ENCODE measurements at regions not wholly inside any gene's neighbourhood (a gene's known extent, or its start where the extent isn't known, plus 50 kb on each side); places are given as distances from the start of the nearest gene placed in this dataset.

DNA sequence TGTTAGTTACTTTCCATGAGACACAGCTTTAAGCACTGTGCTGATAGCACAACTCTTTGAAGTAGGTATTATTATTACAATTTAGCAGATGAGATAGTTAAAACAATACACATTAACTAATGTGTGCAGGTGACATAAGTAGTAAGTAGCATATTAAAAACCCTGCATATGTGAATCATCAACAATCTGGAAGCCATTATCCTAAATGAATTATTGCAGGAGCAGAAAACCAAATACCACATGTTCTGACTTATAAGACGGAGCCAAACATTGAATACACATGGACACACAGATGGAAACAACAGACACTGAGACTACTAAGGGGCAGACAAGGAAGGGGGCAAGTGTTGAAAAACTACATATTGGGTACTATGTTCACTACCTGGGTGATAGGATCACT, 300.3 kb upstream of the GULP1 start (continued):
- TF ChIP-seq, protein P1, sequence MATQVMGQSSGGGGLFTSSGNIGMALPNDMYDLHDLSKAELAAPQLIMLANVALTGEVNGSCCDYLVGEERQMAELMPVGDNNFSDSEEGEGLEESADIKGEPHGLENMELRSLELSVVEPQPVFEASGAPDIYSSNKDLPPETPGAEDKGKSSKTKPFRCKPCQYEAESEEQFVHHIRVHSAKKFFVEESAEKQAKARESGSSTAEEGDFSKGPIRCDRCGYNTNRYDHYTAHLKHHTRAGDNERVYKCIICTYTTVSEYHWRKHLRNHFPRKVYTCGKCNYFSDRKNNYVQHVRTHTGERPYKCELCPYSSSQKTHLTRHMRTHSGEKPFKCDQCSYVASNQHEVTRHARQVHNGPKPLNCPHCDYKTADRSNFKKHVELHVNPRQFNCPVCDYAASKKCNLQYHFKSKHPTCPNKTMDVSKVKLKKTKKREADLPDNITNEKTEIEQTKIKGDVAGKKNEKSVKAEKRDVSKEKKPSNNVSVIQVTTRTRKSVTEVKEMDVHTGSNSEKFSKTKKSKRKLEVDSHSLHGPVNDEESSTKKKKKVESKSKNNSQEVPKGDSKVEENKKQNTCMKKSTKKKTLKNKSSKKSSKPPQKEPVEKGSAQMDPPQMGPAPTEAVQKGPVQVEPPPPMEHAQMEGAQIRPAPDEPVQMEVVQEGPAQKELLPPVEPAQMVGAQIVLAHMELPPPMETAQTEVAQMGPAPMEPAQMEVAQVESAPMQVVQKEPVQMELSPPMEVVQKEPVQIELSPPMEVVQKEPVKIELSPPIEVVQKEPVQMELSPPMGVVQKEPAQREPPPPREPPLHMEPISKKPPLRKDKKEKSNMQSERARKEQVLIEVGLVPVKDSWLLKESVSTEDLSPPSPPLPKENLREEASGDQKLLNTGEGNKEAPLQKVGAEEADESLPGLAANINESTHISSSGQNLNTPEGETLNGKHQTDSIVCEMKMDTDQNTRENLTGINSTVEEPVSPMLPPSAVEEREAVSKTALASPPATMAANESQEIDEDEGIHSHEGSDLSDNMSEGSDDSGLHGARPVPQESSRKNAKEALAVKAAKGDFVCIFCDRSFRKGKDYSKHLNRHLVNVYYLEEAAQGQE (IDR thresholded peaks at IDR 0.05; ENCODE audit: unreplicated experiment), result no peak
- TF ChIP-seq, protein P2, sequence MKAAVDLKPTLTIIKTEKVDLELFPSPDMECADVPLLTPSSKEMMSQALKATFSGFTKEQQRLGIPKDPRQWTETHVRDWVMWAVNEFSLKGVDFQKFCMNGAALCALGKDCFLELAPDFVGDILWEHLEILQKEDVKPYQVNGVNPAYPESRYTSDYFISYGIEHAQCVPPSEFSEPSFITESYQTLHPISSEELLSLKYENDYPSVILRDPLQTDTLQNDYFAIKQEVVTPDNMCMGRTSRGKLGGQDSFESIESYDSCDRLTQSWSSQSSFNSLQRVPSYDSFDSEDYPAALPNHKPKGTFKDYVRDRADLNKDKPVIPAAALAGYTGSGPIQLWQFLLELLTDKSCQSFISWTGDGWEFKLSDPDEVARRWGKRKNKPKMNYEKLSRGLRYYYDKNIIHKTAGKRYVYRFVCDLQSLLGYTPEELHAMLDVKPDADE (IDR thresholded peaks at IDR 0.05), result no peak
- no peak for TF ChIP-seq ZNF331 (CRISPR knock-in tag; IDR thresholded peaks at IDR 0.05; ENCODE audit: low read depth)
- TF ChIP-seq STAT1 (IDR thresholded peaks at IDR 0.05; ENCODE audit: unreplicated experiment), result no peak
- no peak for TF ChIP-seq EZH2phosphoT487 (IDR thresholded peaks at IDR 0.05; ENCODE audit: unreplicated experiment)
- TF ChIP-seq NANOG (IDR thresholded peaks at IDR 0.05; ENCODE audit: borderline replicate concordance), result no peak
- TF ChIP-seq JUNB (IDR thresholded peaks at IDR 0.05; ENCODE audit: unreplicated experiment), result no peak
- no peak for TF ChIP-seq CREB1 (CRISPR knock-in tag; IDR thresholded peaks at IDR 0.05; ENCODE audit: low read depth)

- H3K4me3 Mint-ChIP-seq, result no peak overlapping the region
- Histone ChIP-seq H3K27ac (ENCODE audit: low read depth) (no peak overlapping the region), H3K4me1 (ENCODE audit: insufficient read depth) (peaks cover 58% of the 10 kb centered on the region), H3K4me3 (no peak overlapping the region), H3K79me2 (replicated peaks; ENCODE audit: insufficient read depth) (no peaks in the 10 kb centered on the region), H3K27me3 (ENCODE audit: insufficient read depth) (no peaks in the 10 kb centered on the region), H4K20me1 (replicated peaks; ENCODE audit: insufficient read depth) (no peaks in the 10 kb centered on the region), H3K4me2 (no peak overlapping the region), H3K9me2 (ENCODE audit: insufficient read depth) (no peaks in the 10 kb centered on the region), H2AFZ (no peak overlapping the region), H3F3A (replicated peaks; ENCODE audit: low read depth) (no peaks in the 10 kb centered on the region), H3K36me3 (ENCODE audit: insufficient read depth) (no peaks in the 10 kb centered on the region)
- H3K4me1 Mint-ChIP-seq, result peaks cover 64% of the 10 kb centered on the region
- H3K27me3 Mint-ChIP-seq (ENCODE audit: insufficient read depth, low read depth, poor library complexity), result peaks cover 3% of the 10 kb centered on the region
- H3K9me3 Mint-ChIP-seq, result no peaks in the 10 kb centered on the region
- DNase-seq (ENCODE audit: low spot score) (no peak), ATAC-seq (peak; percentile 36)
- TF ChIP-seq STAT1 (IDR thresholded peaks at IDR 0.05; ENCODE audit: unreplicated experiment), result no peak
- TF ChIP-seq NANOG (IDR thresholded peaks at IDR 0.05; ENCODE audit: borderline replicate concordance), result no peak
- no peak overlapping the region for H3K27ac Mint-ChIP-seq
- H3K36me3 Mint-ChIP-seq (ENCODE audit: low read depth), result no peaks in the 10 kb centered on the region
Observed at GRCh38 chr2:187994464-187995331, 297.0 kb upstream of the GULP1 start.

- no peaks in the 10 kb centered on the region for H3K27me3 Mint-ChIP-seq (ENCODE audit: insufficient read depth, low read depth, poor library complexity)
- Histone ChIP-seq H3F3A (replicated peaks; ENCODE audit: low read depth) (no peaks in the 10 kb centered on the region), H3K36me3 (ENCODE audit: insufficient read depth) (no peaks in the 10 kb centered on the region), H3K9me2 (ENCODE audit: insufficient read depth) (no peaks in the 10 kb centered on the region), H4K20me1 (replicated peaks; ENCODE audit: insufficient read depth) (no peaks in the 10 kb centered on the region), H3K4me2 (no peak overlapping the region), H3K27me3 (ENCODE audit: insufficient read depth) (no peaks in the 10 kb centered on the region), H3K79me2 (replicated peaks; ENCODE audit: insufficient read depth) (no peaks in the 10 kb centered on the region), H3K4me3 (no peak overlapping the region), H3K27ac (ENCODE audit: low read depth) (no peak overlapping the region), H2AFZ (no peak overlapping the region), H3K4me1 (ENCODE audit: insufficient read depth) (peaks cover 58% of the 10 kb centered on the region)
- H3K4me1 Mint-ChIP-seq, result peaks cover 64% of the 10 kb centered on the region
- no peaks in the 10 kb centered on the region for H3K36me3 Mint-ChIP-seq (ENCODE audit: low read depth)
- H3K27ac Mint-ChIP-seq, result no peak overlapping the region
- DNase-seq (ENCODE audit: low spot score) (peak; percentile 25), ATAC-seq (peak; percentile 39)
- H3K9me3 Mint-ChIP-seq, result no peaks in the 10 kb centered on the region
- no peak overlapping the region for H3K4me3 Mint-ChIP-seq
- TF ChIP-seq CREB1 (CRISPR knock-in tag; IDR thresholded peaks at IDR 0.05; ENCODE audit: low read depth) (no peak), POLR2AphosphoS5 (IDR thresholded peaks at IDR 0.05; ENCODE audit: low read depth) (no peak), NANOG (IDR thresholded peaks at IDR 0.05; ENCODE audit: borderline replicate concordance) (no peak), STAT1 (IDR thresholded peaks at IDR 0.05; ENCODE audit: unreplicated experiment) (no peak)
Observed at GRCh38 chr2:187995556-187995955, 296.1 kb upstream of the GULP1 start.
